Right lobe of liver (tissue), 6 donors: ENCODE measurements at regions not wholly inside any gene's neighbourhood (a gene's known extent, or its start where the extent isn't known, plus 50 kb on each side); places are given as distances from the start of the nearest gene placed in this dataset.
A peak's percentile ranks its signal among the peaks of the same experiment; 100 is the strongest.

Source experiments
- ATAC-seq, 4 donors: fragments of 200-7000 bp; cut with Tn5 transposase; one replicate each; pipeline ENCODE4 v1.9.1; 2020; ENCODE audit warnings: mild to moderate bottlenecking in 4 of 4, moderate library complexity in 4 of 4
- DNase-seq, 3 donors: peaks; one replicate each; pipeline ENCODE4 v3.0.0-alpha.2; 2020
- H3K27ac ChIP-seq, 3 donors: fragments of 200-600 bp; one replicate each; pipeline ENCODE4 v1.8.0; 2022
- H3K27me3 ChIP-seq, 2 donors: fragments of 200-600 bp; one replicate each; pipeline ENCODE4 v1.8.0; 2022
- H3K36me3 ChIP-seq, 4 donors: fragments of 200-600 bp; sonication (generic) in 1 of 4; one replicate each; pipeline versions ENCODE4 v1.5.1 to v1.8.0; 2017 to 2022; ENCODE audit warnings: control low read depth in 1 of 4
- H3K4me1 ChIP-seq, 4 donors: fragments of 200-600 bp; sonication (generic) in 1 of 4; one replicate each; pipeline versions ENCODE4 v1.5.1 to v1.8.0; 2017 to 2022; ENCODE audit warnings: control low read depth in 1 of 4
- H3K4me3 ChIP-seq, 3 donors: fragments of 200-600 bp; one replicate each; pipeline ENCODE4 v1.8.0; 2022
- H3K9me3 ChIP-seq, 4 donors: fragments of 200-600 bp; sonication (generic) in 1 of 4; one replicate each; pipeline versions ENCODE4 v1.5.1 to v1.8.0; 2017 to 2022; ENCODE audit warnings: control low read depth in 1 of 4
- POLR2A ChIP-seq: fragments of 450-650 bp; IDR thresholded peaks from one replicate; pipeline ENCODE4 v1.6.1; 2017; ENCODE audit warnings: antibody characterized with exemption, mild to moderate bottlenecking
- WGBS: methylation state at CpG from one replicate; pipeline ENCODE4 v1.1.6; 2018; ENCODE audit warnings: low coverage, low lambda C conversion rate; ENCODE audit not compliant: insufficient coverage; ENCODE audit errors: missing lambda C conversion rate; 5-methylcytosine and 5-hydroxymethylcytosine counted together
- intact Hi-C, 2 donors: fragments of 100-400 bp; cut with DNase I; formaldehyde crosslinking; loops; one replicate each; pipeline versions ENCODE4 v1.11.2 to v1.14.1; 2022
- TF ChIP-seq, protein P1 (sequence below), 4 donors: fragments of 200-600 bp in 3 of 4; fragments of 450-650 bp in 1 of 4; IDR thresholded peaks; one replicate each; pipeline versions ENCODE4 v1.5.1 to v1.8.0; 2016 to 2022; ENCODE audit warnings: antibody characterized with exemption in 4 of 4, mild to moderate bottlenecking in 2 of 4
- donor health status: DM: no; HTN: yes; CAD: no.
- donor health status: DM: no; HTN: no; CAD: no.
- donor health status: DM: no; HTN: no; CAD: no.
- donor health status: DM: no; HTN: yes; CAD: no.
- donor health status: DM: no; HTN: yes; CAD: no.

DNA sequence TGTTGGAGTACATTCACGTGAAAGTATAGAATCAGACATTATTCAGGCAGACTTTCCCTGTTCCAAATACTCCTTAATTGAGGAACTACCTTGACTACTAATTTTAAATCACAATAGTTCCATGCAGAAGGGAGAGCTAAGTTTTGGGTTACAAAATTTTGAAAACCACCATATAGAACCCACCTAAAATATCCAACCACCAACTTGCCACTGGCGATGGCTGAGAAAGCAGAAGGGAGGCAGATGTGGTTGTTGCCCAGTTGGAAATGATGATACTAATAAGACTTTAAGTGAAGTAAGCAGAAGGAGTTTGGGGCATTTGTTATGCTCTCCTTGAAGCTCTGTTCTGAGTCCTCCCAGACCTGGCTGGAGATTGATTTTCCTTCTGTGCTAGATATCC is 190.7 kb downstream of the HLX start:
- intact Hi-C loops: no loop called here
- H3K36me3 ChIP-seq: no peaks in the 10 kb centered on the region
- DNase-seq (no peak), ATAC-seq (no peak)
- no peaks in the 10 kb centered on the region for H3K27me3 ChIP-seq
- H3K4me1 ChIP-seq: no peaks in the 10 kb centered on the region
- H3K27ac ChIP-seq: no peak overlapping the region
- 62% methylated on average over 2 of the region's 2 CpGs for WGBS
- peaks cover 0 to 3% (median 0%) of the 10 kb centered on the region in 4 donors for H3K9me3 ChIP-seq
- no peak overlapping the region for H3K4me3 ChIP-seq
- TF ChIP-seq, protein P1, sequence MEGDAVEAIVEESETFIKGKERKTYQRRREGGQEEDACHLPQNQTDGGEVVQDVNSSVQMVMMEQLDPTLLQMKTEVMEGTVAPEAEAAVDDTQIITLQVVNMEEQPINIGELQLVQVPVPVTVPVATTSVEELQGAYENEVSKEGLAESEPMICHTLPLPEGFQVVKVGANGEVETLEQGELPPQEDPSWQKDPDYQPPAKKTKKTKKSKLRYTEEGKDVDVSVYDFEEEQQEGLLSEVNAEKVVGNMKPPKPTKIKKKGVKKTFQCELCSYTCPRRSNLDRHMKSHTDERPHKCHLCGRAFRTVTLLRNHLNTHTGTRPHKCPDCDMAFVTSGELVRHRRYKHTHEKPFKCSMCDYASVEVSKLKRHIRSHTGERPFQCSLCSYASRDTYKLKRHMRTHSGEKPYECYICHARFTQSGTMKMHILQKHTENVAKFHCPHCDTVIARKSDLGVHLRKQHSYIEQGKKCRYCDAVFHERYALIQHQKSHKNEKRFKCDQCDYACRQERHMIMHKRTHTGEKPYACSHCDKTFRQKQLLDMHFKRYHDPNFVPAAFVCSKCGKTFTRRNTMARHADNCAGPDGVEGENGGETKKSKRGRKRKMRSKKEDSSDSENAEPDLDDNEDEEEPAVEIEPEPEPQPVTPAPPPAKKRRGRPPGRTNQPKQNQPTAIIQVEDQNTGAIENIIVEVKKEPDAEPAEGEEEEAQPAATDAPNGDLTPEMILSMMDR (IDR thresholded peaks at IDR 0.05): no peak
- TF ChIP-seq POLR2A: no peak

DNA sequence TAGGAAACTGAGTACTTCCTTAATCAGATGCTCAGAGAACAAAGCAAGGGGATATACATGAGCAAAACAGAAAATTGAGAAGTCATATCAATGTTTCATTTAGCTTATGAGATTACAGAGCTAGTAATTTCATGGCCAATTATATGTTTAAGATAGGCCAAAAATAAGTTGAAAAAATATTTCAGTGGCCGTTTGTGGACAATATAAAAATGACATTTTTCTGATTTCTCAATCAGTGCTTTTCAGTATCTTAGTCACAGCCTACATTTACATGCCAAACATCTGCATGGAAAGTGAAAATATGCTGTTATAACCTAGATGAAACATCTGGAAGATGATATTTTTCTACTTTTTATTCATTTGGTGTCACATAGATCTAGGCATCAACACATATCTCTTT is 192.5 kb downstream of the HLX start:
- Histone ChIP-seq H3K4me3 (no peak overlapping the region), H3K27me3 (no peaks in the 10 kb centered on the region), H3K4me1 (no peaks in the 10 kb centered on the region), H3K27ac (no peak overlapping the region), H3K36me3 (no peaks in the 10 kb centered on the region), H3K9me3 (peaks cover 0 to 3% (median 0%) of the 10 kb centered on the region in 4 donors)
- ATAC-seq (peak in 1 of 4 donors; percentile 28), DNase-seq (no peak)
- intact Hi-C loops: no loop called here
- WGBS: 44% methylated on average over 1 of the region's 1 CpG
- TF ChIP-seq, protein P1 (IDR thresholded peaks at IDR 0.05): no peak
- TF ChIP-seq POLR2A: no peak

DNA sequence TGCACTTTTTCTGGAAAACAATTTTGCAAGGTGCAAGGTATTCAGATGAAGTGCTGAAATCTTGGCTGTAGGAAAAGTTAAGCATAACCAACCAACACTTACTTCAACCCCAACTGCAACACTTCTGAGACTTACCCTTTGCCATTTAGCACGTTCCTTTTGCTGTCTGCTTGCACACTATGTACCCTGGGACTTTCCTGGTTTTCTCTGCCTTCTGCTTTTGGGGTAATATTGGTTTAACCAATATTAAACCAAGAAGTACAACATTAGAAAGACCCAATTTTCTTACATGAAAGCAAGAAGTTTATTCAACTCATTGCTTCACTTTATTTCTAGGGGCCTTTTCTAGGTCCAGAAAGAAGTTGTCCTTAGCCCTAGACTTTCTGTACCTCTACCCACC is 193.0 kb downstream of the HLX start:
- Histone ChIP-seq H3K4me1 (no peaks in the 10 kb centered on the region), H3K27ac (no peak overlapping the region), H3K27me3 (no peaks in the 10 kb centered on the region), H3K4me3 (no peak overlapping the region), H3K9me3 (peaks cover 0 to 3% (median 0%) of the 10 kb centered on the region in 4 donors), H3K36me3 (no peaks in the 10 kb centered on the region)
- 60% methylated on average over 1 of the region's 1 CpG for WGBS
- TF ChIP-seq, protein P1 (IDR thresholded peaks at IDR 0.05): no peak
- no peak for TF ChIP-seq POLR2A
- DNase-seq: no peak
- intact Hi-C loops: no loop called here
- no peak for ATAC-seq

DNA sequence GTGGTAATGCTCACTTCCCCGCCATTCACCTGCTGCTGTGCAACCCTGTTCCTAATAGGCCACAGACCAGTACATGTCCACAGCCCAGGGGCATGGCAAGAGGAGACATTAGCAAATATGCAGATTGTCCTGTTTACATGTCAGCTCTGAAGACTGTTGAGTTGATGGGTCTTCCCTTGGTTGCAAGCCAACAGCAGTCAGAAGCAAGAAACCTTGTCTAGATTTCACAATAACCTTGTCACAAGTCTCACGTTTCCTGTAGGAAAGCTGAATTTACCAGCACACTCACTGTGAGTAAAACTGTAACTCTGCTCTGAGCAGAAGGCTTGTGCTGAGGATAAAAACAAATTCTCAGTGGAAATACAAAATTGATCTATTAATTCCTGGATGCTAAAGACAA is 195.1 kb downstream of the HLX start:
- Histone ChIP-seq H3K27ac (no peak overlapping the region), H3K36me3 (no peaks in the 10 kb centered on the region), H3K9me3 (peaks cover 0 to 3% (median 0%) of the 10 kb centered on the region in 4 donors), H3K27me3 (no peaks in the 10 kb centered on the region), H3K4me1 (no peaks in the 10 kb centered on the region), H3K4me3 (no peak overlapping the region)
- TF ChIP-seq POLR2A: no peak
- TF ChIP-seq, protein P1 (IDR thresholded peaks at IDR 0.05): no peak
- intact Hi-C loops: no loop called here
- DNase-seq (no peak), ATAC-seq (peak in 2 of 4 donors; percentile 27 to 45)
- 59% methylated on average over 2 of the region's 2 CpGs for WGBS

DNA sequence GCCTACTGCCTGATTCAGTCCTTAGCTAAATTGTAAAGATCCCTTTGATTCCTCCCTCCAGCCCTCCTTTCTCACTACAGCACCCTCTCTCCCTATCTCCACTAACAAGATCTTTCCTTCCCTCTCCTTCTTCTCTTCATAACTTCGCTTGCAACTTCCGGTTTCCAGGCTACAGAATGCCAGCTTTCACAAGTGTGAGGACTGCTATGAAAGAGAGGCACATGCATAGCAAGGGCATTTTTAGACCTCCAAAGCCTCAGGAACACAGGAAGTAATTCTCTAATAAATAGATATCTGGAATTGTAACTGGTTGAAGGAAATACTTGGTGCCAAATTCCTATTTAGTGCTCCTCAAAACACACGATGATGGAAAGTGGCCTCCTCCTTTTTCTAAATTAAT is 196.7 kb downstream of the HLX start:
- Histone ChIP-seq H3K27me3 (no peaks in the 10 kb centered on the region), H3K27ac (no peak overlapping the region), H3K4me1 (no peaks in the 10 kb centered on the region), H3K4me3 (no peak overlapping the region), H3K9me3 (peaks cover 0 to 3% (median 0%) of the 10 kb centered on the region in 4 donors), H3K36me3 (no peaks in the 10 kb centered on the region)
- 41% methylated on average over 3 of the region's 3 CpGs for whole genome bisulfite sequencing
- intact Hi-C loops: no loop called here
- DNase-seq: no peak
- no peak for ATAC-seq
- TF ChIP-seq POLR2A: no peak
- TF ChIP-seq, protein P1 (IDR thresholded peaks at IDR 0.05): no peak
